Prostate gland (tissue), 2 donors: ENCODE measurements at regions not wholly inside any gene's neighbourhood (a gene's known extent, or its start where the extent isn't known, plus 50 kb on each side); places are given as distances from the start of the nearest gene placed in this dataset.

Experiments used
- CTCF ChIP-seq, 4 experiments: fragments of 200-600 bp in 2 of 4; fragments of 450-650 bp in 2 of 4; sonication (generic) in 2 of 4; IDR thresholded peaks; 1 replicate in 3 of 4; 2 replicates in 1 of 4; pipeline ENCODE4 v1.5.1; 2016 to 2019; ENCODE audit warnings: antibody characterized with exemption in 4 of 4, mild to moderate bottlenecking in 2 of 4, moderate library complexity in 2 of 4
- POLR2AphosphoS5 ChIP-seq: sonication (generic); formaldehyde crosslinking; IDR thresholded peaks from one replicate; pipeline ENCODE4 v1.6.1; 2017; ENCODE audit warnings: antibody characterized with exemption

- TF ChIP-seq CTCF (IDR thresholded peaks at IDR 0.05), result no peak
- TF ChIP-seq POLR2AphosphoS5, result no peak
These were observed 86.2 kb upstream of the COL6A5 start for GRCh38 chr3:130259166-130259874.
